HT-29 (cell line): ENCODE measurements at regions not wholly inside any gene's neighbourhood (a gene's known extent, or its start where the extent isn't known, plus 50 kb on each side); places are given as distances from the start of the nearest gene placed in this dataset.

Experiments
- DNase-seq: peaks from one replicate; pipeline ENCODE4 v3.0.0-alpha.2; 2015; ENCODE audit warnings: low spot score

- DNase-seq: no peak
These were observed 81.0 kb upstream of the ADRA2C start for GRCh38 chr4:3685081-3685645.

- no peak for DNase-seq
These were observed 81.6 kb upstream of the ADRA2C start for GRCh38 chr4:3684546-3684945.

GRCh38 chr4:3683744-3684421 lies 82.3 kb upstream of the ADRA2C start:
- DNase-seq: no peak

- DNase-seq: no peak
These were observed 83.0 kb upstream of the ADRA2C start for GRCh38 chr4:3683077-3683743.

- no peak for DNase-seq
These were observed 83.7 kb upstream of the ADRA2C start for GRCh38 chr4:3682236-3683076.

- no peak for DNase-seq
These were observed 85.0 kb upstream of the ADRA2C start for GRCh38 chr4:3681191-3681590.

- no peak for DNase-seq
These were observed 85.5 kb upstream of the ADRA2C start for GRCh38 chr4:3680656-3681055.

GRCh38 chr4:3679851-3680311 lies 86.3 kb upstream of the ADRA2C start:
- no peak for DNase-seq

- no peak for DNase-seq
These were observed 86.9 kb upstream of the ADRA2C start for GRCh38 chr4:3679071-3679825.

GRCh38 chr4:3677748-3678070 lies 88.5 kb upstream of the ADRA2C start:
- DNase-seq: no peak

GRCh38 chr4:3676907-3677747 lies 89.1 kb upstream of the ADRA2C start:
- no peak for DNase-seq

- no peak for DNase-seq
These were observed 90.0 kb upstream of the ADRA2C start for GRCh38 chr4:3676196-3676595.

- no peak for DNase-seq
These were observed 90.7 kb upstream of the ADRA2C start for GRCh38 chr4:3675251-3676115.

- DNase-seq: no peak
These were observed 91.7 kb upstream of the ADRA2C start for GRCh38 chr4:3674479-3674851.

GRCh38 chr4:3673716-3674478 lies 92.3 kb upstream of the ADRA2C start:
- DNase-seq: no peak

GRCh38 chr4:3673176-3673575 lies 93.0 kb upstream of the ADRA2C start:
- DNase-seq: no peak

GRCh38 chr4:3672465-3672831 lies 93.7 kb upstream of the ADRA2C start:
- no peak for DNase-seq

GRCh38 chr4:3671571-3672464 lies 94.4 kb upstream of the ADRA2C start:
- DNase-seq: peak; percentile 31
